Tibial nerve (tissue), 4 donors: ENCODE measurements at regions not wholly inside any gene's neighbourhood (a gene's known extent, or its start where the extent isn't known, plus 50 kb on each side); places are given as distances from the start of the nearest gene placed in this dataset.
"Not testable (repeated sequence)": the region's sequence is repeated elsewhere in the genome, so short reads cannot be mapped to it uniquely, and the experiment has no call there.

Experiments
- CTCF ChIP-seq, 5 experiments: fragments of 200-600 bp in 3 of 5; fragments of 450-650 bp in 2 of 5; sonication (generic) in 3 of 5; IDR thresholded peaks; one replicate each; pipeline ENCODE4 v1.5.1; 2016 to 2019; ENCODE audit warnings: antibody characterized with exemption in 5 of 5, mild to moderate bottlenecking in 3 of 5, moderate library complexity in 2 of 5
- EP300 ChIP-seq, 2 donors: sonication (generic); formaldehyde crosslinking; IDR thresholded peaks; one replicate each; pipeline ENCODE4 v1.6.1; 2017; ENCODE audit warnings: antibody characterized with exemption in 2 of 2, mild to moderate bottlenecking in 1 of 2
- POLR2A ChIP-seq, 2 donors: fragments of 450-650 bp; IDR thresholded peaks; one replicate each; pipeline ENCODE4 v1.6.1; 2017; ENCODE audit warnings: antibody characterized with exemption in 2 of 2, mild to moderate bottlenecking in 2 of 2, moderate library complexity in 2 of 2

- not testable (repeated sequence) for TF ChIP-seq POLR2A, CTCF, EP300 (IDR thresholded peaks at IDR 0.05)
Measured at GRCh38 chr4:158452116-158452515, 69.6 kb upstream of the RXFP1 start.
